ENCODE measurements at regions not wholly inside any gene's neighbourhood (a gene's known extent, or its start where the extent isn't known, plus 50 kb on each side); places are given as distances from the start of the nearest gene placed in this dataset.

GRCh38 chr2:54392555-54393324 lies 63.4 kb upstream of the SPTBN1 start:
- DNase-seq (ENCODE audit: low read depth): no peak

GRCh38 chr2:54394392-54394791 lies 61.7 kb upstream of the SPTBN1 start:
- no peak for DNase-seq (ENCODE audit: low read depth)

GRCh38 chr2:54396107-54396506 lies 60.0 kb upstream of the SPTBN1 start:
- no peak for DNase-seq (ENCODE audit: low read depth)

GRCh38 chr2:54396798-54397197 lies 59.3 kb upstream of the SPTBN1 start:
- DNase-seq (ENCODE audit: low read depth): no peak

- DNase-seq (ENCODE audit: low read depth): no peak
These were observed 58.7 kb upstream of the SPTBN1 start for GRCh38 chr2:54397426-54397825.

- DNase-seq (ENCODE audit: low read depth): no peak
These were observed 54.6 kb upstream of the SPTBN1 start for GRCh38 chr2:54401554-54401953.

- DNase-seq (ENCODE audit: low read depth): no peak
These were observed 53.8 kb upstream of the SPTBN1 start for GRCh38 chr2:54402350-54402749.

- DNase-seq (ENCODE audit: low read depth): no peak
These were observed 52.5 kb upstream of the SPTBN1 start for GRCh38 chr2:54403512-54404238.

- DNase-seq (ENCODE audit: low read depth): no peak
These were observed 51.9 kb upstream of the SPTBN1 start for GRCh38 chr2:54404270-54404669.

GRCh38 chr2:54406031-54406430 lies 50.1 kb upstream of the SPTBN1 start:
- no peak for DNase-seq (ENCODE audit: low read depth)

Measured in forelimb muscle (tissue), 1 donor.